HG03521 (cell line): ENCODE measurements at regions not wholly inside any gene's neighbourhood (a gene's known extent, or its start where the extent isn't known, plus 50 kb on each side); places are given as distances from the start of the nearest gene placed in this dataset.

Experiments
- ATAC-seq: cut with Tn5 transposase; IDR thresholded peaks from one replicate; pipeline ENCODE4 v1.9.1; 2021; ENCODE audit warnings: mild to moderate bottlenecking, moderate library complexity; ENCODE audit not compliant: unreplicated experiment

DNA sequence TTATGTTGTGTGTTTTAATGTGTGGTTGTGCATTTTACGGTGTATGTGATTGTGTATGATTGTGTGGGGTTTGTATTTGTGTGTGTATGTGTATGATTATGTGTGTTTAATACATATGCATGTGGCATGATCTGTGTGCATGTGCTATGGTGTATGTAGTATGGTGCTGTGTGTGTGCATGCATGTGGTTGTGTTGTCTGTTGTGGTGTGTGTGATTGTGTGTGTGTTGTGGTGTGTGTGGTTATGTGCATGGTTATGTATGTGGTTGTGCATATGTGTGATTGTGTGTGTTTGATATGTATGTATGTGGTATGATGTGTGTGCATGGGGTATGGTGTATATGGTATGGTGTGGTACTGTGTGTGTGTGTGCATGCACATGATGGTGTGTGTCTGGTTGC, 148.1 kb upstream of the AGAP1 start:
- no peak for ATAC-seq

- ATAC-seq, result no peak
Observed at GRCh38 chr2:235347691-235348090, 146.2 kb upstream of the AGAP1 start.

GRCh38 chr2:235348329-235348728, 145.5 kb upstream of the AGAP1 start:
- no peak for ATAC-seq

DNA sequence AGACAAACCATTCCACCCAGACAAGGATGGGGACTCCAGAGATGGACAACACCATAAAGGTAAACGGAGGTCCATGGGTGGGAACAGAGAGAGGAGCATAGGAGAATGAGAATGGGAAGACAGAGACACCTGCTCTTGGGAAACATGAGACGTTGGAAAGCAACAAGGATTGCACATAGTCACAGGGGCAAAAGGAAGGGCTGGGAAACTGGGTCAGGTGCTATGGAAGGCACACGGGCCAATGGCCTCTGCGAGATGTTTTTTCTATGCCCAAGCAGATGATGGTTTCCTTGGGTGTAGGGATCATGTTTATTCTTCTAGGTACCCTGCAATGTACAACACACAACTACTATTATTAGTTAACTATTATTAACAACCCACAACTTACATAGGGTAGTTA, 143.6 kb upstream of the AGAP1 start:
- no peak for ATAC-seq

GRCh38 chr2:235352541-235352940, 141.3 kb upstream of the AGAP1 start:
- no peak for ATAC-seq

DNA sequence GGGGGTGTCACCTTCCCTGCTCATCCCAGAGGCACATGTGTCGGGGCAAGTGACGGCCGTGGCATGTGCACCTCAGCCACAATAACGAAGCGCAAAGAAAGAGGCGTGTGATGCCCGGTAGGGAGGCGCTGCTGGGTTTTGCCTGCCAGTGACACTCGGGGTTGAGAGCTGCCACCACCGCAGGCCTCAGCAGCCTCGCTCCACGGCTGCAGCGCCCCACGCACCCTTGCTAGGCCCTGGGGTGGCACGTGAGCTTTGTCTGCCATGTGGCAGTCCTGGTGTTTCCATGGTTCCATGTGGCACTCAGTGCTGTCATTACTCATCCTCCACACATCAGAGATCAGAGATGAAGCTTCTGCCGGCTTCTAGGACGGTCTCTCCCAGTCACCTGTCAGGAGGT, 136.0 kb upstream of the AGAP1 start:
- no peak for ATAC-seq

GRCh38 chr2:235358981-235359471, 134.8 kb upstream of the AGAP1 start:
- no peak for ATAC-seq

GRCh38 chr2:235360446-235360845, 133.4 kb upstream of the AGAP1 start:
- ATAC-seq, result no peak

GRCh38 chr2:235365743-235366142, 128.1 kb upstream of the AGAP1 start:
- ATAC-seq, result no peak

DNA sequence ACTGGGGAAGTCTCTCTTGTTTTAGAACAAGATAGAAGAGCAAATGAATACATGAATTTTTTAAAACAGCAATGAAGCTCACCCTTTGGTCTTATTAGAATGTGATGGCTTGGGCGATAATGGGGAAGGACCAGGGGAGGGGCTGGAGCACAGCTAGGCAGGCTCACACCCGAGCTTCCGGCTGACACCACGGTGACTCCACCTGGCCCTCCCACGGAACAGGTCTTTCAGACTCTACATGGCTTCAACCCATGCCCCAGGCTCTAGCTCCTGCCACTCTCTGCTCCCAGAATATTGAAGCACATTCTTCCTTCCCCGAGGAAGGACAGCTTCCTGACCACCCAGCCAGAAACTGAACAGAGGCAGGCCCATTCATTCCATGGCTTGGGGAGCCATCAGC, 127.5 kb upstream of the AGAP1 start:
- no peak for ATAC-seq

GRCh38 chr2:235366807-235367206, 127.0 kb upstream of the AGAP1 start:
- ATAC-seq, result no peak

DNA sequence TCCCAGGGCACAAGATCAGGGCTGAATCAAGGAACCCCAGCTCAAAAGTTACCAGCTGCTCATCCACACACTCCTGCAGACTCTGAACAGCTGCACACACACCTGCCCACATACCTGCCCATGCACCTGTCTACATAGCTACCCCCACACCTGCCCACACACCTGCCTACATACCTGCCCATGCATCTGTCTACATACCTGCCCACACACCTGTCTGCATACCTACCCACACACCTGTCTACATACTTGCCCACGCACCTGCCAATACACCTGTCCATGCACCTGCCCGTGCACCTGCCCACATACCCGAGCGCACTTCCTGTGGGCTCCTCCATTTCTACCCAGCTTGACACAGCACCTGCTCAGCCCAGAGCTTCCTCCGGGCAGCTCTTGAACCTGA, 122.8 kb upstream of the AGAP1 start:
- ATAC-seq, result no peak

DNA sequence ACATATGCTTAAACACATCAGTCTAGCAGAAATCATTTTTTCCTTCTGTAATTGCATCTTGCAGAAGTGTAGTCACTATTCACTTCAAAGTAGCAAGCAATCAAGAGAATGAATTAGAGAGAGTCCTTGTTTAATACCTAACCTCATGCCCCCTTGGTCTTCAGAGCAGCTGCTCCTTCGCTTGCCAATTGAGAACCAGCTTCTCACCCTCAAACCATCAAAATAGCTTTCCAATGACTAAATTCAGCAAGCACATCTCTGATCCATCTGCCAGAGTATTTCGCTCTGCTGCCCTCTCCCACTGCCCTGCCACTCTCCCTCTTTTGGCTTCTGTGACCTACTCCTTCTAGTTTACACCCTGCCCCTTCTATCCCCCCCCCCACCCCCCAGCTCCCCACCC, 120.7 kb upstream of the AGAP1 start:
- ATAC-seq, result no peak

DNA sequence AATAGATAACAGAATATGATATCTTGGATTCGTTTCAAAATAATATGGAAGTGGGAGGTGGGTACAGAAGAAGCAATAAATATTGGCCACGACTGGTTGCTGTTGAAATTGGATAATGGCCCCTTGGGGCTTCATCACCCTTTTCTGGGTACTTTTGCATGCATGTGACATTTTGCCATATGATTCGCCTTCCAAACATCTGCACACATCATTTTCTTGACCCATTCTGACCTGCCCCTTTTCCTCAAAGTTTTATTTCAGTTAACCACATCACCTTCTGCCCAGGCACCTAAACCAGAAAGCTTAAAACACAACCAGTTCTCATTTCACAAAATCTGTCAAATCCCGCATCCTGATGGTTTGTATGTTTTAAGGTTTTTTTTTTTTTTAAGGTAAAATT, 116.7 kb upstream of the AGAP1 start:
- no peak for ATAC-seq

GRCh38 chr2:235378246-235378645, 115.6 kb upstream of the AGAP1 start:
- no peak for ATAC-seq

DNA sequence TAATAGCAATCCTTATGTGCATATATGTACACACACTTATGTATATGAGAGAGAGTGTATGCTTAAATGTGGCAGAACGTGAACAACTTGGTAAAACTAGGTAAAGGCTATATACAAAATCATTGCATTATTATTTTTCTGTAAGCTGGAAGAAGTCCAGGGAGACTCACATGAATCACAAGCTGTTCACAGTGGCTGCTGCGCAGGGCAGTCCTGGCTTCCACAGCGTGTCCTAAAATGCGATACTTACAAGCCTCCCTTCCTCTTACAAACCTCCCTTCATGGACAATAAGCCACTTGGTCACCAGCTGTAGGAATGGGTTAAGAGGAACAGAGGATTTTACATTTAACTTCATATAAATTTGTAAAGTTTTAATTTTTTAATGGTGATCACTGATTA, 114.9 kb upstream of the AGAP1 start:
- ATAC-seq, result no peak

DNA sequence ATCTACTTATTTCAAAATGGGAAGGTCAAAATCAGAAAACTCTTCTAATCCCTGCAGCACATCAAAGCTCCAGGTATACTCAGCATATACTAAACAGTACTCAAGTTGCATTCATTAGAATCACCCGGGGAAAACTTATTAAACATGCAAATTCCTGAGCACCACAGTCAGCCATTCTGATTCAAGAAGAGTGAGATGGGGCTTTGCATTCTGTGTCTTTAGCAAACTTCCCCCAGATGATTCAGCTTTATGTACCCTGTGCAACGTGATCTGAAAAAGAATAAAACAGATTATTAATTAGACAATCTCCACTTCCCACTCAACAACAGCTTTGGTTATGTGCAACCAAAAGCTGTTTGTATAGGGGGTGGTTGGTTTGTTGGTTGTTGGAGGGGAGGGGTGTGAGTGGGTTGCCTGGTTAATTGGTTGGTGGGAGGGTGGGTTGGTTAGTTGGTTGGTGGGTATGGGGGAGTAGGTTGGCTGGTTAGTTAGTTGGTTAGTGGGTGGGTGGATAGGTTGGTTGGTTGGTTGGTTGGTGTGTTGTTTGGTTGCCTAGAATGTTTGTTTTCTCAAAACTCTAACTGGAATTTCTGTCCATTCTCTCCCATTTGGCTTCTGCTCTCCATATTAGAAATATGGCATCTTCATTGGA, 112.5 kb upstream of the AGAP1 start:
- ATAC-seq, result no peak

DNA sequence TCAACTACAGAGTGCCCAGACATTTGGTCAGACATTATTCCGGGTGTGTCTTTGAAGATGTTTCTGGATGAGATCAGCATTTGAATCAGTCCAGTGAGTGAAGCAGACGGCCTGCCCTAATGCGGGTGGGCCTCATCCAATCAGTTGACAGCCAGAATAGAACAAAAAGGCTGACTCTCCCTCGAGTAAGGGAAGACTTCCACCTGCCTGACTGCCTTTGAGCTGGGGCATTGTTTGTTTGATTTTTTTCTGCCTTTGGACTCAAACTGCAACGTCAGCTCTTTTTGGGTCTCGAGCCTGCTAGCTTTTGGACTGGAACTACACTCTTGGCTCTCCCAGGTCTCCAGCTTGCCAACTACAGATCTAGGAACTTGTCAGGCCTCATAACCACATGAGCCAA, 111.7 kb upstream of the AGAP1 start:
- no peak for ATAC-seq

DNA sequence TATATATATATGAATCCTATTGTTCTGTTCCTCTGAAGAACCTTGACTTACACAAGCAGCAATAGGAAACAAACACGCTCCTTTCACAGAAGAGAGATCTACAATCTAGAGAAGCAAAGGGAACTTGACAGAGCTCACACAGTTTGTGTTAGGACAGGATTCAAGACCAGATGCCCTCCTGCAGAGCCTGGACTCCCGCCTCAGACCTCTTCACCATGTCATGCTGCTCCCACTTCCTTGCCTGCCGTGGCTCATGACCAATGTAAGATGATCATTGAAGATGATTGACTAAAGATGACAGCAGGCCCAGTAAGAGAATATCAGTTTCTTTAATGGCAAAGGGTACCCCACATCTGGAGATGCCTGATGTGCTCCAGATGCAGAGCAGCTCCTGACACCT, 111.2 kb upstream of the AGAP1 start:
- no peak for ATAC-seq

- no peak for ATAC-seq
Observed at GRCh38 chr2:235383272-235383843, 110.5 kb upstream of the AGAP1 start.

GRCh38 chr2:235384624-235385023, 109.2 kb upstream of the AGAP1 start:
- no peak for ATAC-seq

- ATAC-seq, result no peak
Observed at GRCh38 chr2:235389626-235390025, 104.2 kb upstream of the AGAP1 start.
